Left lung (tissue), 4 donors: ENCODE measurements at regions not wholly inside any gene's neighbourhood (a gene's known extent, or its start where the extent isn't known, plus 50 kb on each side); places are given as distances from the start of the nearest gene placed in this dataset.
A peak's percentile ranks its signal among the peaks of the same experiment; 100 is the strongest.

Source experiments
- ATAC-seq: fragments of 200-7000 bp; cut with Tn5 transposase; one replicate; pipeline ENCODE4 v1.9.1; 2020; ENCODE audit warnings: moderate library complexity
- DNase-seq, 4 donors: peaks; one replicate each; pipeline ENCODE4 v3.0.0-alpha.2; 2013 to 2020
- H3K27ac ChIP-seq, 2 donors: fragments of 200-600 bp; sonication (generic) in 1 of 2; one replicate each; pipeline versions ENCODE4 v1.5.0 to v1.8.0; 2020 to 2021
- H3K27me3 ChIP-seq, 2 donors: fragments of 200-600 bp; sonication (generic) in 1 of 2; one replicate each; pipeline versions ENCODE4 v1.5.0 to v1.8.0; 2020 to 2021
- H3K36me3 ChIP-seq, 2 donors: fragments of 200-600 bp; sonication (generic) in 1 of 2; one replicate each; pipeline versions ENCODE4 v1.5.0 to v1.8.0; 2020 to 2021
- H3K4me1 ChIP-seq, 2 donors: fragments of 200-600 bp; one replicate each; pipeline ENCODE4 v1.8.0; 2021
- H3K4me3 ChIP-seq, 2 donors: fragments of 200-600 bp; sonication (generic) in 1 of 2; one replicate each; pipeline versions ENCODE4 v1.5.0 to v1.8.0; 2020 to 2021; ENCODE audit warnings: mild to moderate bottlenecking in 1 of 2
- H3K9me3 ChIP-seq, 2 donors: fragments of 200-600 bp; sonication (generic) in 1 of 2; one replicate each; pipeline versions ENCODE4 v1.5.0 to v1.8.0; 2020 to 2021
- intact Hi-C, 2 donors: fragments of 100-400 bp; cut with DNase I; formaldehyde crosslinking; loops; one replicate each; pipeline versions ENCODE4 v1.11.2 to v1.14.2; 2022
- TF ChIP-seq, protein P1 (sequence below), 2 donors: fragments of 200-600 bp; sonication (generic) in 1 of 2; IDR thresholded peaks; one replicate each; pipeline versions ENCODE4 v1.5.0 to v1.8.0; 2021; ENCODE audit warnings: antibody characterized with exemption in 2 of 2
- donor health status: DM: no; HTN: yes; CAD: no.
- donor health status: DM: no; HTN: no; CAD: no.

DNA sequence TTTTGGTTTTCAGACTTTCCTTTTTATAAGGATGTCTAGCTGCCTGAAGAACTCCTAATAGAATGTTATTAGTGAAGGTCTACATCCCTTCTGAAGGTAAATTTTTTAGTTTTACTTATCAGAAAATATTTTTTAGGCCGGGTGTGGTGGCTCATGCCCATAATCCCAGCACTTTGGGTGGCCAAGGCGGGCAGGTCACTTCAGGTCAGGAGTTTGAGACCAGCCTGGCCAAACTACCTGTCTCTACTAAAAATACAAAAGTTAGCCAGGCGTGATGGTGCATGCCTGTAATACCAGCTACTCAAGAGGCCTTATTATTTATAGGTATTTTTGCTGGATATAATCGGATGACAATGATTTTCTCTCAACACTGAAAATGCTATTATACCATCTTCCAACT lies 181.9 kb upstream of the KCNK2 start:
- TF ChIP-seq, protein P1, sequence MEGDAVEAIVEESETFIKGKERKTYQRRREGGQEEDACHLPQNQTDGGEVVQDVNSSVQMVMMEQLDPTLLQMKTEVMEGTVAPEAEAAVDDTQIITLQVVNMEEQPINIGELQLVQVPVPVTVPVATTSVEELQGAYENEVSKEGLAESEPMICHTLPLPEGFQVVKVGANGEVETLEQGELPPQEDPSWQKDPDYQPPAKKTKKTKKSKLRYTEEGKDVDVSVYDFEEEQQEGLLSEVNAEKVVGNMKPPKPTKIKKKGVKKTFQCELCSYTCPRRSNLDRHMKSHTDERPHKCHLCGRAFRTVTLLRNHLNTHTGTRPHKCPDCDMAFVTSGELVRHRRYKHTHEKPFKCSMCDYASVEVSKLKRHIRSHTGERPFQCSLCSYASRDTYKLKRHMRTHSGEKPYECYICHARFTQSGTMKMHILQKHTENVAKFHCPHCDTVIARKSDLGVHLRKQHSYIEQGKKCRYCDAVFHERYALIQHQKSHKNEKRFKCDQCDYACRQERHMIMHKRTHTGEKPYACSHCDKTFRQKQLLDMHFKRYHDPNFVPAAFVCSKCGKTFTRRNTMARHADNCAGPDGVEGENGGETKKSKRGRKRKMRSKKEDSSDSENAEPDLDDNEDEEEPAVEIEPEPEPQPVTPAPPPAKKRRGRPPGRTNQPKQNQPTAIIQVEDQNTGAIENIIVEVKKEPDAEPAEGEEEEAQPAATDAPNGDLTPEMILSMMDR (IDR thresholded peaks at IDR 0.05), result no peak
- H3K27me3 ChIP-seq, result no peaks in the 10 kb centered on the region
- H3K36me3 ChIP-seq, result no peaks in the 10 kb centered on the region
- ATAC-seq (no peak), DNase-seq (no peak)
- H3K27ac ChIP-seq, result no peak overlapping the region
- intact Hi-C loops, result no loop called here
- no peaks in the 10 kb centered on the region for H3K4me1 ChIP-seq
- no peak overlapping the region for H3K4me3 ChIP-seq
- no peaks in the 10 kb centered on the region for H3K9me3 ChIP-seq

DNA sequence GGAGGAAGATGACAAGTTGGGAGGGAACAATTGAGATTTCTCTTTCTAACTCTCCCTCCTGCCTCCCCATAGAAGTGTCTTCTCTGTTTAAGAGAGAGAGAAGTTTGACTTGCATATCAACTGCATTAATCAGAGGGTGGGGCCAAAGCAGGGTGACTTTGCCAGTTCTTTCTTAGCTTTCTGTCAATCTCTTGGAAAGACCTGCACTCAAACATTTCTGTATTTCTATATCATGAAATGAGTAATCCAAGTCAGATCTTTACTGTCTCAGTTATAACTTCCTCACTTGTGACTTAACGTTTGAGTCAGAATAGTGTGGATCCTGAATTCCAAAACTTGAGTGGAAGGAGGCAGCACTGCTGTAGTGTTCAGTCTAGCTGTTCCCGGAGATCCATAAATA lies 180.8 kb upstream of the KCNK2 start:
- H3K27me3 ChIP-seq, result no peaks in the 10 kb centered on the region
- no peak for ATAC-seq
- intact Hi-C loops, result no loop called here

DNA sequence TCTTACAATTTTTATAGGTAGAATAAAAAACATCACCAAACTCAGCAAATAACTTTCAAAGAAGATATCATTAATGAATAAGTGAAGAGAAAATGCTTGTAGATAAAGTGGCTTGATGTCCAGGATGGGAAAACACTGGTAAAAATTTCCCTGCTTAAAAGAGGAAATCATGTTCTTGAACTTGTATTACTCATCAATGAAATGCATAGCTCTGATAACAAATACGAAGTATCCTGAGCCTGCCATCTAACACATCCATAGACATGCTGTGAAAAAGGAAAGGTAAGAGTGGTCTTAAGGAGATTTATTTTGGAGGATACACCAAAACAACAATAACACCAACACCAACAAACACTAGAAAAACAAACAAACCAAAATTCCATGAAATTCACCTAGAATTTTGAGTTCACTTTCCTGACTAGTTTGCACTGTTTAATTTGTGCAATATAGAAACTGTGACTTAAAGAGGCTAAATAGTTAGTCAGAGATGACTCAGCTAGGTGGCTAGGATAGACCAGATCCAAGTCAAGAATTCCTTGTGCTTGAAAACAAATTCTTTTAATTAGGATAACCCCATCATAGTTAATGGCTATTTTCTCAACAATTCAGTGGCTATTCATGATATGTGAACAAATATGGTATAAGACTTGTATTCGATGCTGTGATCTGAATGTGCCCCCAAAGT lies 179.8 kb upstream of the KCNK2 start:
- no peaks in the 10 kb centered on the region for H3K36me3 ChIP-seq
- H3K4me3 ChIP-seq, result no peak overlapping the region
- H3K4me1 ChIP-seq, result no peaks in the 10 kb centered on the region
- TF ChIP-seq, protein P1 (IDR thresholded peaks at IDR 0.05), result no peak
- H3K27ac ChIP-seq, result no peak overlapping the region
- intact Hi-C loops, result no loop called here
- no peaks in the 10 kb centered on the region for H3K27me3 ChIP-seq
- DNase-seq (no peak), ATAC-seq (no peak)
- no peaks in the 10 kb centered on the region for H3K9me3 ChIP-seq

More for the DNA sequence above, 180.8 kb upstream of the KCNK2 start:
- TF ChIP-seq, protein P1 (IDR thresholded peaks at IDR 0.05), result no peak
- H3K36me3 ChIP-seq, result no peaks in the 10 kb centered on the region
- H3K4me3 ChIP-seq, result no peak overlapping the region
- H3K9me3 ChIP-seq, result no peaks in the 10 kb centered on the region
- H3K27ac ChIP-seq, result no peak overlapping the region
- no peak for DNase-seq
- H3K4me1 ChIP-seq, result no peaks in the 10 kb centered on the region

DNA sequence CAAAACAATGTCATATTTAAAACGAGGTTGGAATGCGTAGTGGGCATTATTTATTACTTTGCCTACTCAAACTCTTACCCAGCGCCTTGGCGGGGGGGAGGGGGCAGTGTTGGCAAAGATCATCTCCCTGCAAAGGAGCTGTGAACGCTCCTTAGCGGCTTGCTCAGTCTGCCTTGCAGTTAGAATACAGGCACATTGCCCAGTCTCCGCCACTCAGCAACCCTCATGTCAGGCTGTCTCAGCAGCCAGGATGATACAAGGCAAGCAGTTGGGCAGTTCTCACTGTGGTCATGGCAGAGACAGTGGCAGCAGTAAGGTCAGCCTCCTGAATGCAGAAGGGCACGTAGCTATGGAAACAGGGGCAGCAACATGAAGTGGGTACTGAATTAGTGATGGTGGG lies 170.4 kb upstream of the KCNK2 start:
- H3K4me3 ChIP-seq, result no peak overlapping the region
- H3K4me1 ChIP-seq, result no peaks in the 10 kb centered on the region
- H3K36me3 ChIP-seq, result no peaks in the 10 kb centered on the region
- peak in 1 of 4 donors; percentile 48 for DNase-seq
- H3K27me3 ChIP-seq, result no peaks in the 10 kb centered on the region
- ATAC-seq, result no peak
- no peaks in the 10 kb centered on the region for H3K9me3 ChIP-seq
- intact Hi-C loops, result no loop called here
- TF ChIP-seq, protein P1 (IDR thresholded peaks at IDR 0.05), result no peak
- H3K27ac ChIP-seq, result no peak overlapping the region

DNA sequence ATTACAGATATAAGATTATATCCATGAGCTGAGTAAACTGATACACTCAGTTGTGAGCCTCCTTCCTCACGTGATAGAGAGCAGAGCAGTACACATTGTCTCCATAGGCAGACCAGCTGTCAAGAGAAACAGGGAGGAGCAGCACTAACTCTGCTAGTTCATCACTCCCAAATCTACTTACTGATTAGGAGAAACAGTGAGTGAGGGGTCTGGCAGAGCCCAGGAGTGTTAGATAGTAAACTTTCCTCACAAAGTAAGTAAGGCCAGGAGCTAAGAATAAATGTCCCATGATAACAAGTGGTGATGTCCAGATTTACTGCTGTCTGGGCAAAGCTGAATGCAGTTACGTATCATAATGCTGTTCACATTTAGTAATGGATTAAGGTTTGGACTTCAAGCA lies 168.6 kb upstream of the KCNK2 start:
- H3K4me3 ChIP-seq, result no peak overlapping the region
- no peaks in the 10 kb centered on the region for H3K27me3 ChIP-seq
- no peaks in the 10 kb centered on the region for H3K4me1 ChIP-seq
- DNase-seq, result no peak
- H3K27ac ChIP-seq, result no peak overlapping the region
- TF ChIP-seq, protein P1 (IDR thresholded peaks at IDR 0.05), result no peak
- ATAC-seq, result no peak
- no peaks in the 10 kb centered on the region for H3K36me3 ChIP-seq
- H3K9me3 ChIP-seq, result no peaks in the 10 kb centered on the region
- intact Hi-C loops, result no loop called here
